NCI-H345 (cell line): ENCODE measurements at regions not wholly inside any gene's neighbourhood (a gene's known extent, or its start where the extent isn't known, plus 50 kb on each side); places are given as distances from the start of the nearest gene placed in this dataset.
A peak's percentile ranks its signal among the peaks of the same experiment; 100 is the strongest.

Source experiments
- DNase-seq: peaks from one replicate; lab custom pipeline; 2025; lab: John Stamatoyannopoulos, UW

GRCh38 chr10:29962166-29962850 is 97.1 kb downstream of the JCAD start:
- DNase-seq, result no peak

- DNase-seq, result no peak
Observed at GRCh38 chr10:29961351-29961750, 98.0 kb downstream of the JCAD start.

- DNase-seq, result no peak
Observed at GRCh38 chr10:29960261-29960660, 99.1 kb downstream of the JCAD start.

- no peak for DNase-seq
Observed at GRCh38 chr10:29959586-29959985, 99.8 kb downstream of the JCAD start.

GRCh38 chr10:29958440-29958839 is 100.9 kb downstream of the JCAD start:
- DNase-seq, result no peak

- no peak for DNase-seq
Observed at GRCh38 chr10:29957907-29958331, 101.5 kb downstream of the JCAD start.

- DNase-seq, result no peak
Observed at GRCh38 chr10:29957236-29957635, 102.2 kb downstream of the JCAD start.

GRCh38 chr10:29956335-29956924 is 103.0 kb downstream of the JCAD start:
- DNase-seq, result no peak

- DNase-seq, result no peak
Observed at GRCh38 chr10:29955329-29955935, 104.0 kb downstream of the JCAD start.

GRCh38 chr10:29951441-29951931 is 107.9 kb downstream of the JCAD start:
- no peak for DNase-seq

- DNase-seq, result no peak
Observed at GRCh38 chr10:29950391-29950790, 109.0 kb downstream of the JCAD start.

GRCh38 chr10:29949411-29950011 is 109.9 kb downstream of the JCAD start:
- no peak for DNase-seq

- no peak for DNase-seq
Observed at GRCh38 chr10:29948881-29949355, 110.5 kb downstream of the JCAD start.

GRCh38 chr10:29947701-29948060 is 111.7 kb downstream of the JCAD start:
- no peak for DNase-seq

- no peak for DNase-seq
Observed at GRCh38 chr10:29946953-29947700, 112.3 kb downstream of the JCAD start.

GRCh38 chr10:29946614-29946952 is 112.8 kb downstream of the JCAD start:
- DNase-seq, result no peak

- no peak for DNase-seq
Observed at GRCh38 chr10:29941476-29941875, 117.9 kb downstream of the JCAD start.

- no peak for DNase-seq
Observed at GRCh38 chr10:29932991-29933390, 126.4 kb downstream of the JCAD start.

- no peak for DNase-seq
Observed at GRCh38 chr10:29931833-29932232, 127.6 kb downstream of the JCAD start.

- DNase-seq, result no peak
Observed at GRCh38 chr10:29929006-29929405, 130.4 kb downstream of the JCAD start.

GRCh38 chr10:29926693-29927048 is 132.7 kb downstream of the JCAD start:
- DNase-seq, result peak; percentile 20
